ENCODE measurements at regions not wholly inside any gene's neighbourhood (a gene's known extent, or its start where the extent isn't known, plus 50 kb on each side); places are given as distances from the start of the nearest gene placed in this dataset.

GRCh38 chr6:79813854-79814709, 133.3 kb downstream of the ELOVL4 start:
- Histone ChIP-seq H3K27me3 (ENCODE audit: control insufficient read depth in 4 of 4, insufficient read depth in 4 of 4, low read length in 3 of 4) (no peaks in the 10 kb centered on the region), H3K9me3 (ENCODE audit: control insufficient read depth in 4 of 4, low read length in 3 of 4) (no peaks in the 10 kb centered on the region), H3K4me3 (ENCODE audit: low read depth in 1 of 3, low read length in 3 of 3) (no peak overlapping the region), H3K9ac (ENCODE audit: low read depth in 1 of 2, low read length in 2 of 2) (no peak overlapping the region), H3K4me1 (ENCODE audit: control insufficient read depth in 4 of 4, insufficient read depth in 4 of 4, low read length in 3 of 4) (peaks cover 0 to 3% (median under 1%) of the 10 kb centered on the region in 4 donors), H3K27ac (ENCODE audit: low read depth in 1 of 2, low read length in 2 of 2) (no peak overlapping the region), H3K36me3 (ENCODE audit: control insufficient read depth in 4 of 4, insufficient read depth in 3 of 4, low read depth in 1 of 4, low read length in 3 of 4) (no peaks in the 10 kb centered on the region)
- peak; percentile 93 for TF ChIP-seq RAD21 (IDR thresholded peaks at IDR 0.05)
- TF ChIP-seq RXRA (IDR thresholded peaks at IDR 0.05) = peak in 1 of 2 donors; percentile 28
- TF ChIP-seq HNF4A (conservative IDR thresholded peaks at IDR 0.05) = peak; percentile 23 to 41
- TF ChIP-seq CTCF (IDR thresholded peaks at IDR 0.05; ENCODE audit: low read depth, low read length, missing input control) = peak; percentile 88
- TF ChIP-seq ZBTB33 (IDR thresholded peaks at IDR 0.05) = no peak
- 19% methylated on average over 4 of the region's 4 CpGs for WGBS
- DNase-seq (ENCODE audit: low spot score) = peak; percentile 68

GRCh38 chr6:79813143-79813850, 134.1 kb downstream of the ELOVL4 start:
- no peak for DNase-seq (ENCODE audit: low spot score)
- Histone ChIP-seq H3K27ac (ENCODE audit: low read depth in 1 of 2, low read length in 2 of 2) (no peak overlapping the region), H3K27me3 (ENCODE audit: control insufficient read depth in 4 of 4, insufficient read depth in 4 of 4, low read length in 3 of 4) (no peaks in the 10 kb centered on the region), H3K36me3 (ENCODE audit: control insufficient read depth in 4 of 4, insufficient read depth in 3 of 4, low read depth in 1 of 4, low read length in 3 of 4) (no peaks in the 10 kb centered on the region), H3K4me3 (ENCODE audit: low read depth in 1 of 3, low read length in 3 of 3) (no peak overlapping the region), H3K9me3 (ENCODE audit: control insufficient read depth in 4 of 4, low read length in 3 of 4) (no peaks in the 10 kb centered on the region), H3K9ac (ENCODE audit: low read depth in 1 of 2, low read length in 2 of 2) (no peak overlapping the region), H3K4me1 (ENCODE audit: control insufficient read depth in 4 of 4, insufficient read depth in 4 of 4, low read length in 3 of 4) (peaks cover 0 to 3% (median under 1%) of the 10 kb centered on the region in 4 donors)
- WGBS = 92% methylated on average over 2 of the region's 2 CpGs
- no peak for TF ChIP-seq JUND (IDR thresholded peaks at IDR 0.05)
- TF ChIP-seq HNF4G (IDR thresholded peaks at IDR 0.05) = no peak
- no peak for TF ChIP-seq RXRA (IDR thresholded peaks at IDR 0.05)
- no peak for TF ChIP-seq GABPA (IDR thresholded peaks at IDR 0.05 in 1 of 2, conservative IDR thresholded peaks at IDR 0.05 in 1 of 2)
- TF ChIP-seq YY1 (IDR thresholded peaks at IDR 0.05) = no peak
- TF ChIP-seq ZBTB33 (IDR thresholded peaks at IDR 0.05) = no peak
- no peak for TF ChIP-seq RAD21 (IDR thresholded peaks at IDR 0.05)
- no peak for TF ChIP-seq HNF4A (conservative IDR thresholded peaks at IDR 0.05)
- TF ChIP-seq NR2F2 (IDR thresholded peaks at IDR 0.05) = no peak
- no peak for TF ChIP-seq CTCF (IDR thresholded peaks at IDR 0.05; ENCODE audit: low read depth, low read length, missing input control)
- no peak for TF ChIP-seq SP1 (IDR thresholded peaks at IDR 0.05)
- no peak for TF ChIP-seq TAF1 (conservative IDR thresholded peaks at IDR 0.05)
- TF ChIP-seq EGR1 (IDR thresholded peaks at IDR 0.05; ENCODE audit: low read depth in 2 of 2) = no peak
- no peak for TF ChIP-seq REST (IDR thresholded peaks at IDR 0.05)
- TF ChIP-seq FOXA2 (IDR thresholded peaks at IDR 0.05) = no peak
